ENCODE measurements at regions not wholly inside any gene's neighbourhood (a gene's known extent, or its start where the extent isn't known, plus 50 kb on each side); places are given as distances from the start of the nearest gene placed in this dataset.

DNA sequence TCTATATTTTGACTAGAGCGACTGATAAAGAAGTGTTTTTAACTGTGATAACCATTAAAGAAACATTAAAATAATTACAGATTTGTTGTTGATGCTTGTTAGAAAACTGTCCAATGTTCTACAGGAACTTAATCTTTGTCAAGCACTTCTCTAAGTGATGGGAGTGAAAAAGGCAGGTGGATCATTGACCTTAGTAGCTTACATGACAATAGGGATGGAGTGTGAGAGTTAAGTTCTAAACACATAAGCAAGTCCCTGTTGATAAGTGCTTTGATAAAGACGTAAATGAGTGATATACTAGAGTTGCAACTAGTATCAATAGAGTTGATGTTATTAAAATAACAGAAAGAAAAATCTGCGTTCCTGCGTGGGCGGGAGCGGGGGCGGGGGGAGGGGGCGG is 931.5 kb upstream of the EPHA7 start:
- H3K4me2 ChIP-seq (ENCODE audit: low read depth, low read length), result no peak overlapping the region
- FAIRE-seq, result no peak
- no TSS peak for BruUV-seq (replicated peaks)
- no peak overlapping the region for H3K4me3 ChIP-seq (replicated peaks in 1 of 3; ENCODE audit: insufficient read depth in 1 of 3, low read depth in 2 of 3, low read length in 3 of 3)
- CTCF ChIA-PET (ENCODE audit: low intra/inter-chr PET ratio, low total read pairs), result no interaction called here
- 5% methylated on average over 8 of the region's 8 CpGs for WGBS (ENCODE audit: low lambda C conversion rate)
- no peaks in the 10 kb centered on the region for H3K9me3 ChIP-seq (ENCODE audit: low read length)
- POLR2A ChIA-PET, result no interaction called here
- H4K20me1 ChIP-seq (ENCODE audit: insufficient read depth, low read length), result no peaks in the 10 kb centered on the region
- intact Hi-C loops (cut with micrococcal nuclease; ENCODE audit: unreplicated experiment), result no loop called here
- H3K79me2 ChIP-seq (ENCODE audit: insufficient read depth, low read length), result no peaks in the 10 kb centered on the region
- ATAC-seq, result no peak
- no peaks in the 10 kb centered on the region for H3K4me1 ChIP-seq (ENCODE audit: insufficient read depth, low read length)
- DNase-seq (ENCODE audit: low spot score), result no peak
- H2AFZ ChIP-seq (ENCODE audit: low read length), result no peak overlapping the region
- no peak for TF ChIP-seq ELF4 (CRISPR knock-in tag; IDR thresholded peaks at IDR 0.05; ENCODE audit: borderline replicate concordance)
- TF ChIP-seq, protein P1, sequence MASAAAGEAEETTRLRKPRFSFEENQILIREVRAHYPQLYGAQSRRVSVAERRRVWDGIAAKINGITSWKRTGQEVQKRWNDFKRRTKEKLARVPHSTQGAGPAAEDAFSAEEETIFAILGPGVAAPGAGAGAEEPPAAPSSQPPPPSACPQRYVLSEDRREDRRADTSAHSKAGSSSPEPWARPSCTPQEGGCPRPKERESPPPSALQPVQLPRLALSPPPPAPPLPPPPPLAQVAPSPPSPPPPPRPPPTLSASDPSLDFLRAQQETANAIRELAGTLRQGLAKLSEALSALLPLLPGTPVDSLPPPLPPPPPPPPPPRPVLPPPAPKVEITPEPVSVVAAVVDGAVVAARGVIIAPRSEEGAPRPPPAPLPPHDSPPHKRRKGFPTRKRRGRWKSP (CRISPR knock-in tag; IDR thresholded peaks at IDR 0.05), result no peak
- TF ChIP-seq CHD4 (IDR thresholded peaks at IDR 0.05; ENCODE audit: borderline replicate concordance, low read length), result no peak
- TF ChIP-seq ZNF878 (CRISPR knock-in tag; IDR thresholded peaks at IDR 0.05), result no peak
- no peak for TF ChIP-seq MED1 (CRISPR knock-in tag; IDR thresholded peaks at IDR 0.05)
- TF ChIP-seq, protein P2, sequence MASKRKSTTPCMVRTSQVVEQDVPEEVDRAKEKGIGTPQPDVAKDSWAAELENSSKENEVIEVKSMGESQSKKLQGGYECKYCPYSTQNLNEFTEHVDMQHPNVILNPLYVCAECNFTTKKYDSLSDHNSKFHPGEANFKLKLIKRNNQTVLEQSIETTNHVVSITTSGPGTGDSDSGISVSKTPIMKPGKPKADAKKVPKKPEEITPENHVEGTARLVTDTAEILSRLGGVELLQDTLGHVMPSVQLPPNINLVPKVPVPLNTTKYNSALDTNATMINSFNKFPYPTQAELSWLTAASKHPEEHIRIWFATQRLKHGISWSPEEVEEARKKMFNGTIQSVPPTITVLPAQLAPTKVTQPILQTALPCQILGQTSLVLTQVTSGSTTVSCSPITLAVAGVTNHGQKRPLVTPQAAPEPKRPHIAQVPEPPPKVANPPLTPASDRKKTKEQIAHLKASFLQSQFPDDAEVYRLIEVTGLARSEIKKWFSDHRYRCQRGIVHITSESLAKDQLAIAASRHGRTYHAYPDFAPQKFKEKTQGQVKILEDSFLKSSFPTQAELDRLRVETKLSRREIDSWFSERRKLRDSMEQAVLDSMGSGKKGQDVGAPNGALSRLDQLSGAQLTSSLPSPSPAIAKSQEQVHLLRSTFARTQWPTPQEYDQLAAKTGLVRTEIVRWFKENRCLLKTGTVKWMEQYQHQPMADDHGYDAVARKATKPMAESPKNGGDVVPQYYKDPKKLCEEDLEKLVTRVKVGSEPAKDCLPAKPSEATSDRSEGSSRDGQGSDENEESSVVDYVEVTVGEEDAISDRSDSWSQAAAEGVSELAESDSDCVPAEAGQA (IDR thresholded peaks at IDR 0.05; ENCODE audit: low read depth), result no peak
- TF ChIP-seq, protein P2 (CRISPR knock-in tag; IDR thresholded peaks at IDR 0.05; ENCODE audit: borderline replicate concordance), result no peak
- TF ChIP-seq, protein P3, sequence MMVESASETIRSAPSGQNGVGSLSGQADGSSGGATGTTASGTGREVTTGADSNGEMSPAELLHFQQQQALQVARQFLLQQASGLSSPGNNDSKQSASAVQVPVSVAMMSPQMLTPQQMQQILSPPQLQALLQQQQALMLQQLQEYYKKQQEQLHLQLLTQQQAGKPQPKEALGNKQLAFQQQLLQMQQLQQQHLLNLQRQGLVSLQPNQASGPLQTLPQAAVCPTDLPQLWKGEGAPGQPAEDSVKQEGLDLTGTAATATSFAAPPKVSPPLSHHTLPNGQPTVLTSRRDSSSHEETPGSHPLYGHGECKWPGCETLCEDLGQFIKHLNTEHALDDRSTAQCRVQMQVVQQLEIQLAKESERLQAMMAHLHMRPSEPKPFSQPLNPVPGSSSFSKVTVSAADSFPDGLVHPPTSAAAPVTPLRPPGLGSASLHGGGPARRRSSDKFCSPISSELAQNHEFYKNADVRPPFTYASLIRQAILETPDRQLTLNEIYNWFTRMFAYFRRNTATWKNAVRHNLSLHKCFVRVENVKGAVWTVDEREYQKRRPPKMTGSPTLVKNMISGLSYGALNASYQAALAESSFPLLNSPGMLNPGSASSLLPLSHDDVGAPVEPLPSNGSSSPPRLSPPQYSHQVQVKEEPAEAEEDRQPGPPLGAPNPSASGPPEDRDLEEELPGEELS (CRISPR knock-in tag; IDR thresholded peaks at IDR 0.05), result no peak
- TF ChIP-seq, protein P4, sequence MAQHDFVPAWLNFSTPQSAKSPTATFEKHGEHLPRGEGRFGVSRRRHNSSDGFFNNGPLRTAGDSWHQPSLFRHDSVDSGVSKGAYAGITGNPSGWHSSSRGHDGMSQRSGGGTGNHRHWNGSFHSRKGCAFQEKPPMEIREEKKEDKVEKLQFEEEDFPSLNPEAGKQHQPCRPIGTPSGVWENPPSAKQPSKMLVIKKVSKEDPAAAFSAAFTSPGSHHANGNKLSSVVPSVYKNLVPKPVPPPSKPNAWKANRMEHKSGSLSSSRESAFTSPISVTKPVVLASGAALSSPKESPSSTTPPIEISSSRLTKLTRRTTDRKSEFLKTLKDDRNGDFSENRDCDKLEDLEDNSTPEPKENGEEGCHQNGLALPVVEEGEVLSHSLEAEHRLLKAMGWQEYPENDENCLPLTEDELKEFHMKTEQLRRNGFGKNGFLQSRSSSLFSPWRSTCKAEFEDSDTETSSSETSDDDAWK (CRISPR knock-in tag; IDR thresholded peaks at IDR 0.05), result no peak
- no peak for TF ChIP-seq DMAP1 (CRISPR knock-in tag; IDR thresholded peaks at IDR 0.05)
- no peak for TF ChIP-seq HCFC1 (IDR thresholded peaks at IDR 0.05; ENCODE audit: low read depth, low read length)
- TF ChIP-seq ATF7-NPFF (CRISPR knock-in tag; IDR thresholded peaks at IDR 0.05; ENCODE audit: low read depth), result no peak
- no peaks in the 10 kb centered on the region for H3K27me3 ChIP-seq (ENCODE audit: control insufficient read depth in 1 of 2, insufficient read depth in 2 of 2, low read length in 2 of 2)
- no peaks in the 10 kb centered on the region for H3K36me3 ChIP-seq (replicated peaks in 1 of 2; ENCODE audit: control insufficient read depth in 1 of 2, insufficient read depth in 2 of 2, low read length in 2 of 2)
- H3K9ac ChIP-seq (ENCODE audit: insufficient read depth, low read depth, low read length), result no peak overlapping the region
- H3K27ac ChIP-seq (ENCODE audit: extremely low read length, insufficient read depth, low read length), result no peak overlapping the region
- in situ Hi-C loops (cut with HindIII; ENCODE audit: extremely low pct_ligation_motif_present, low pct_unique_long_range_greater_than_20kb), result no loop called here

All from HepG2 (cell line).